ENCODE measurements at regions not wholly inside any gene's neighbourhood (a gene's known extent, or its start where the extent isn't known, plus 50 kb on each side); places are given as distances from the start of the nearest gene placed in this dataset.
A peak's percentile ranks its signal among the peaks of the same experiment; 100 is the strongest.

DNA sequence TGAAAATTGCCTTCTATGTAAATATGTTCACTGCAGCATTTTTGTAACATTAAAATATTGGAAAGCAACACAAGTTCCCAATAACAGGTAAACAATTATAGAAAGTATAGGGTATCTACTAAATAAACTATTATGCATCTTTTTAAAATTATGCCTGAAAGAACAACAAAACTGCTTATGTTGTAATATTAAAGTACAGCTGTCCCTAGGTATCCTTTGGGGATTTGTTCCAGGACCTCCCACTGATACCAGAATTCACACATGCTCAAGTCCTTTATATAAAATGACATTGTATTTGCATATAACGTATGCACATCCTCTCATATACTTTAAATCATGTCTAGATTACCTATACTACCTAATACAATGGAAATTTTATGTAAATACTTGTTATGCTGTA, 121.8 kb upstream of the TNFSF4 start:
- DNase-seq (ENCODE audit: extremely low read depth in 1 of 4, low spot score in 3 of 4) (no peak), ATAC-seq (no peak), FAIRE-seq (no peak)
- H4K20me1 ChIP-seq (replicated peaks; ENCODE audit: control insufficient read depth, insufficient read depth, low read length) = no peaks in the 10 kb centered on the region
- H3K36me3 ChIP-seq (ENCODE audit: control insufficient read depth, insufficient read depth, low read length) = no peaks in the 10 kb centered on the region
- H3K9me3 ChIP-seq (replicated peaks; ENCODE audit: control insufficient read depth, insufficient read depth, low read depth, low read length) = no peaks in the 10 kb centered on the region
- H3K4me2 ChIP-seq (ENCODE audit: insufficient read depth, low read length) = no peak overlapping the region
- H3K9ac ChIP-seq (ENCODE audit: insufficient read depth in 1 of 2, low read depth in 2 of 2, low read length in 2 of 2) = no peak overlapping the region
- H3K27ac ChIP-seq (ENCODE audit: extremely low read depth, low read depth, low read length) = peak overlapping the region; percentile 75; the same call in 1 of the 3 replicates
- in situ Hi-C loops (cut with MboI) (no loop called here), intact Hi-C loops (cut with micrococcal nuclease) (loop anchor here (5.0 kb wide), 1 partner anchor 83 kb away; no protein-coding TSS in a partner anchor)
- no peaks in the 10 kb centered on the region for H3K9me1 ChIP-seq (ENCODE audit: control insufficient read depth, insufficient read depth, low read length)
- peak overlapping the region; percentile 43; the same call in 1 of the 2 replicates for H2AFZ ChIP-seq (ENCODE audit: low read depth, low read length)
- H3K4me1 ChIP-seq (replicated peaks in 1 of 2; ENCODE audit: control insufficient read depth in 2 of 2, insufficient read depth in 2 of 2, low read length in 2 of 2) = peaks cover 0 to 32% of the 10 kb centered on the region in 2 experiments; a peak in 4 of 5 replicates
- 65% methylated on average over 1 of the region's 1 CpG for WGBS (ENCODE audit: insufficient coverage, low coverage, missing lambda C conversion rate)
- H3K4me3 ChIP-seq = no peak overlapping the region
- no TSS peak for BruUV-seq (replicated peaks)
- H3K79me2 ChIP-seq (ENCODE audit: control insufficient read depth, insufficient read depth, low read length) = no peaks in the 10 kb centered on the region
- POLR2A ChIA-PET = no interaction called here
- H3K27me3 ChIP-seq (ENCODE audit: control insufficient read depth in 2 of 2, insufficient read depth in 2 of 2, low read length in 2 of 2) = no peaks in the 10 kb centered on the region
- CTCF ChIA-PET (ENCODE audit: low intra/inter-chr PET ratio) = no interaction called here
- TF ChIP-seq ZNF316 (IDR thresholded peaks at IDR 0.05) (peak; percentile 61), MAFG (tag; conservative IDR thresholded peaks at IDR 0.05) (peak; percentile 14; the same call in 1 of the 2 replicates), C11orf30 (IDR thresholded peaks at IDR 0.05; ENCODE audit: low read depth) (peak; percentile 33; the same call in 1 of the 2 replicates)
- TF ChIP-seq, protein P1, sequence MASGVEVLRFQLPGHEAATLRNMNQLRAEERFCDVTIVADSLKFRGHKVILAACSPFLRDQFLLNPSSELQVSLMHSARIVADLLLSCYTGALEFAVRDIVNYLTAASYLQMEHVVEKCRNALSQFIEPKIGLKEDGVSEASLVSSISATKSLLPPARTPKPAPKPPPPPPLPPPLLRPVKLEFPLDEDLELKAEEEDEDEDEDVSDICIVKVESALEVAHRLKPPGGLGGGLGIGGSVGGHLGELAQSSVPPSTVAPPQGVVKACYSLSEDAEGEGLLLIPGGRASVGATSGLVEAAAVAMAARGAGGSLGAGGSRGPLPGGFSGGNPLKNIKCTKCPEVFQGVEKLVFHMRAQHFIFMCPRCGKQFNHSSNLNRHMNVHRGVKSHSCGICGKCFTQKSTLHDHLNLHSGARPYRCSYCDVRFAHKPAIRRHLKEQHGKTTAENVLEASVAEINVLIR (CRISPR knock-in tag; IDR thresholded peaks at IDR 0.05) = no peak

DNA sequence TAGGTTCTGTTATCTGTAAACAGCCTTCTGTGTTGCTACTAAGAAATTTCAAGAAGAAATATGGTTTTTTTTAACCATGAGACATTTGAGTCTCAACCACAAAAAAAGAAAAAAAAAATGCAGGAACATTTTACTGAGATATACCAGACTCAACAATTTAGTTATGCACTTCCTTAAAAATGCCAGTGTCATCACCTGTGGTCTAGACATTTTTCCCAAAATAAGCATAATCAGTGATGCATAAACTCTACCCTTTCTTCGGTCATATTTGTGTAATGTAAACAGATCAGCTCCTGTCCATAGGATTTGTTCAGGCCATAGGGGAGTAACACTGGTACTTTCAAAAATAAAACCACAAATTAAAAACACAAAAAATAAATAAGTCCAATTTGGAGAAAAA, 122.6 kb upstream of the TNFSF4 start:
- ATAC-seq (peak; percentile 11; the same call in 1 of the 3 replicates), FAIRE-seq (no peak), DNase-seq (ENCODE audit: extremely low read depth in 1 of 4, low spot score in 3 of 4) (no peak)
- POLR2A ChIA-PET = interaction anchor here (0.9 to 1.1 kb wide), 2 partner anchors 10 to 21 kb away, joined by 4 to 10 read pairs; no protein-coding TSS in a partner anchor
- Histone ChIP-seq H2AFZ (ENCODE audit: low read depth, low read length) (peak overlapping the region; percentile 43), H3K27me3 (ENCODE audit: control insufficient read depth in 2 of 2, insufficient read depth in 2 of 2, low read length in 2 of 2) (no peaks in the 10 kb centered on the region), H3K36me3 (ENCODE audit: control insufficient read depth, insufficient read depth, low read length) (no peaks in the 10 kb centered on the region), H4K20me1 (replicated peaks; ENCODE audit: control insufficient read depth, insufficient read depth, low read length) (no peaks in the 10 kb centered on the region), H3K79me2 (ENCODE audit: control insufficient read depth, insufficient read depth, low read length) (no peaks in the 10 kb centered on the region), H3K9ac (ENCODE audit: insufficient read depth in 1 of 2, low read depth in 2 of 2, low read length in 2 of 2) (peak overlapping the region in 1 of 2 experiments; percentile 4; a peak in 1 of 4 replicates), H3K4me2 (ENCODE audit: insufficient read depth, low read length) (no peak overlapping the region), H3K9me1 (ENCODE audit: control insufficient read depth, insufficient read depth, low read length) (no peaks in the 10 kb centered on the region), H3K27ac (ENCODE audit: extremely low read depth, low read depth, low read length) (peak overlapping the region; percentile 75), H3K4me1 (replicated peaks in 1 of 2; ENCODE audit: control insufficient read depth in 2 of 2, insufficient read depth in 2 of 2, low read length in 2 of 2) (peaks cover 0 to 32% of the 10 kb centered on the region in 2 experiments; a peak in 4 of 5 replicates), H3K4me3 (no peak overlapping the region), H3K9me3 (replicated peaks; ENCODE audit: control insufficient read depth, insufficient read depth, low read depth, low read length) (no peaks in the 10 kb centered on the region)
- intact Hi-C loops (cut with micrococcal nuclease) = loop anchor here (1.0 to 5.0 kb wide), 3 partner anchors 27 to 83 kb away; no protein-coding TSS in a partner anchor
- WGBS (ENCODE audit: insufficient coverage, low coverage, missing lambda C conversion rate) = 7% methylated on average over 1 of the region's 1 CpG
- CTCF ChIA-PET (ENCODE audit: low intra/inter-chr PET ratio) = no interaction called here
- in situ Hi-C loops (cut with MboI) = no loop called here
- BruUV-seq (replicated peaks) = no TSS peak
- TF ChIP-seq, protein P2, sequence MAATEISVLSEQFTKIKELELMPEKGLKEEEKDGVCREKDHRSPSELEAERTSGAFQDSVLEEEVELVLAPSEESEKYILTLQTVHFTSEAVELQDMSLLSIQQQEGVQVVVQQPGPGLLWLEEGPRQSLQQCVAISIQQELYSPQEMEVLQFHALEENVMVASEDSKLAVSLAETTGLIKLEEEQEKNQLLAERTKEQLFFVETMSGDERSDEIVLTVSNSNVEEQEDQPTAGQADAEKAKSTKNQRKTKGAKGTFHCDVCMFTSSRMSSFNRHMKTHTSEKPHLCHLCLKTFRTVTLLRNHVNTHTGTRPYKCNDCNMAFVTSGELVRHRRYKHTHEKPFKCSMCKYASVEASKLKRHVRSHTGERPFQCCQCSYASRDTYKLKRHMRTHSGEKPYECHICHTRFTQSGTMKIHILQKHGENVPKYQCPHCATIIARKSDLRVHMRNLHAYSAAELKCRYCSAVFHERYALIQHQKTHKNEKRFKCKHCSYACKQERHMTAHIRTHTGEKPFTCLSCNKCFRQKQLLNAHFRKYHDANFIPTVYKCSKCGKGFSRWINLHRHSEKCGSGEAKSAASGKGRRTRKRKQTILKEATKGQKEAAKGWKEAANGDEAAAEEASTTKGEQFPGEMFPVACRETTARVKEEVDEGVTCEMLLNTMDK (IDR thresholded peaks at IDR 0.05; ENCODE audit: borderline replicate concordance, insufficient read depth, low read depth, low read length, poor library complexity, severe bottlenecking) = no peak
- TF ChIP-seq ZNF384 (IDR thresholded peaks at IDR 0.05; ENCODE audit: low read depth, low read length) (0 out of 2 replicates have a peak, but pooled peaks have one; percentile 26), EP300 (IDR thresholded peaks at IDR 0.05; ENCODE audit: low read length) (no peak), NCOA6 (IDR thresholded peaks at IDR 0.05) (no peak), XRCC3 (IDR thresholded peaks at IDR 0.05) (no peak), BRF1 (IDR thresholded peaks at IDR 0.05; ENCODE audit: borderline replicate concordance, extremely low read depth, insufficient read length) (no peak)
